Activated CD4-positive, CD25-positive, alpha-beta regulatory T cell treated with anti-CD3 and anti-CD28 coated beads, Interleukin-2, amount 50 U/mL, for 24 hours (primary cell): ENCODE measurements at regions not wholly inside any gene's neighbourhood (a gene's known extent, or its start where the extent isn't known, plus 50 kb on each side); places are given as distances from the start of the nearest gene placed in this dataset.
"Not testable (repeated sequence)": the region's sequence is repeated elsewhere in the genome, so short reads cannot be mapped to it uniquely, and the experiment has no call there.

Experiments
- ATAC-seq, 2 donors: fragments of 150-1000 bp; cut with Tn5 transposase; one replicate each; pipeline ENCODE4 v1.10.0; 2021; ENCODE audit warnings: mild to moderate bottlenecking in 1 of 2, moderate library complexity in 1 of 2

DNA sequence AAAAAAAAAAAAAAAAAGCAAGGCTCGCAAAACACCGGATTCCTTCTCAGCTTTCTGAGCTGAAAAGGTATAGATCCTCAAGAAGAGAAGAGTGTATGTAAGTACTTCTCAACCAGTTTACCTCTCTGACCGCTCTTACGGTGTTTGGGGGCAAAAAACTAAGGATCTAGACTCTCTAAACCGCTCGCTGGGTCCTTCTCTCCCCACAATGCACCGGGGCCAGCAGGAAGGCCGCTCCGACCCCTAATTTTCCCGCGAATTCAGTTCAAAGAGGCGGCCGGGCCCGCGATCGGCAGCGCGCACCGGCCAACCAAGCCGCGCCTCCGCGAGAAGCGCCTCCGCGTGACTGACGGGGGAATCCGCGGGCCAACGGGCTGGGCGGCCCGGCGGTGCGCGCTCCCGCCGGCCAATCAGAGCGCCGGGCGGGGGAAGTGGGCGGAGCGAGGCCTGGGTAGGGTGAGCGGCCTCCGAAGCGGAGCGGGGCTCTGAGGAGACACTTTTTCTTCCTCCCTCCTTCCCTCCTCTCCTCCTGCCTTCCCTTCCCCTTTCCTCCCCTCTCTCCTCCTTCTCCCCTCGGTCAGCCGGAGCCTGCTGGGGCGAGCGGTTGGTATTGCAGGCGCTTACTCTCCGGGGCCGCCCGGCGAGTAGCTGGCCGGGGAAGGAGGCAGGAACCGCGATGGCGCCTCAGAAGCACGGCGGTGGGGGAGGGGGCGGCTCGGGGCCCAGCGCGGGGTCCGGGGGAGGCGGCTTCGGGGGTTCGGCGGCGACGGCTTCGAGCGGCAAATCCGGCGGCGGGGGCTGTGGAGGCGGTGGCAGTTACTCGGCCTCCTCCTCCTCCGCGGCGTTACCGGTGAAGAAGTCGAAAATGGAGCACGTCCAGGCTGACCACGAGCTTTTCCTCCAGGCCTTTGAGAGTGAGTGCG is 93.0 kb downstream of the CRLF3 start:
- peak; percentile 94 to 96 for ATAC-seq

DNA sequence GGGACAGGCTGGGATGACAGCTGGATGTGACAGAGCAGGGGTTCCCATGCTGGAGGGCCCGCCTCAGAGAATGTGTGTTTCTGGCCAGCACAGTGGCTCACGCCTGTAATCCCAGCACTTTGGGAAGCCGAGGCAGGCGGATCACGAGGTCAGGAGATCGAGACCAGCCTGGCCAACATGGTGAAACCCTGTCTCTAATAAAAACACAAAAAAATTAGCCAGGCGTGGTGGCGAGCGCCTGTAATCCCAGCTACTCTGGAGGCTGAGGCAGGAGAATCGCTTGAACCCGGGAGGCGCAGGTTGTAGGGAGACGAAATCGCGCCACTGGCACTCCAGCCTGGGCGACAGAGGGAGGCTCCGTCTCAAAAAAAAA is 93.7 kb downstream of the CRLF3 start:
- not testable (repeated sequence) for ATAC-seq

DNA sequence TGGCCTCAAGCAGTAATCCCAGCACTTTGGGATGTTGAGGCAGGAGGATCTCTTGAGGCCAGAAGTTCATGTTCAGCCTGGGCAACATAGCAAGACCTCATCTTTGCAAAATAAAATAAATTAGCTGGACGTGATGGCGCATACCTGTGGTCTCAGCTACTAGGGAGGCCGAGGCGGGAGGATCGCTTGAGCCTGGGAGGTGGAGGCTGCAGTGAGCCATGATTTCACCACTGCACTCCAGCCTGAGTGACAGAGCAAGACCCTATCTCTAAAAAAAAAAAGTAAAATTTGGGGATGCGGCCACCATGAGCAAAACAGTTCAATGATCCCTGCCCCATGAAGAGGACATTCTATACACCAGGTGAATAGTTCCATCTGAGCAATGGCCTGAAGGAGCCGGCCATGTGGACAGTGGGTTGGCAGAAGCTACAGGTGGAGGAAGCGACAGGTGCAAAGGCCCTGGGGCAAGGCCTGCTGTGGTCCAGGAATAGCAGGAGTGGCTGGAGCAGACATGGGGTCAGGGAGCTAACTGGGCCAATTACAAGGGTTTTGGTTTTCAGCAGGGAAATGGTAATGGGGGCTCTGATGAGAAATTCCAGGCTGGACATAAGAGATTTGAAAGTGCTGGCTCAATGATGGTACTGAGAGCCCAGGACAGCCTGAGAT is 94.2 kb downstream of the CRLF3 start:
- not testable (repeated sequence) for ATAC-seq

DNA sequence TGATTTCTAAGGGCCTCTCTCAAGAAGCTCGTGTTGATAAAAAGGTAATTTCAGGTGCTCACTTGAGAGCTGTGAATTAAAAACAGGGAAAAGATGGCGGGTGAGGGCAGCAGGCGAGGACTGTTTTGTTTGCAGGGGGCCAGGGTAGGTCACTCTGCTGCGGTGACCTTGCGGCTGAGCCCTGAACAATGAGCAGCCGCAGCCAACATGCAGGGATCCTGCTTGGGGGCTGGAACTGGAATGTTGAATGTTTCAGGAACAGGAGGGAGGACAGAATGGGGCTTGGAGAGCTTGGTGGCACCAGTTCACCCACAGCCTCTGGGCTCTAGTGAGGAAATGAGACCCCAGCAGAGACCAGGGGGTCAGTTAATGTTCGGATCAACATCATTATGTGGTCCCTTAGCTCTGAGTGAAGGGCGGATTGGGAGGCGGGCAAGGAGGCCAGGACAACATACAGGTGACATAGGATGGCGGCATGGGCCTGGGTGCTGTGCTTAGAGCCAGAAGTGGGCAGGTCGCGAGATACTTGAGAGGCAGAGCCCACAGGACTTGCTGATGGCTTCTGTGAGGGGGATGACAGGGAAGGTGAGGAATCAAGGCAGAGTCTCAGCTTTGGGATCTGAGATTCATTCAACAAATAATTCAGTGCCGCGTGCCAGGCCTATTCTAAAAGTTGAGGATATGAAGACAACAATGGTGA is 94.9 kb downstream of the CRLF3 start:
- ATAC-seq = not testable (repeated sequence)

DNA sequence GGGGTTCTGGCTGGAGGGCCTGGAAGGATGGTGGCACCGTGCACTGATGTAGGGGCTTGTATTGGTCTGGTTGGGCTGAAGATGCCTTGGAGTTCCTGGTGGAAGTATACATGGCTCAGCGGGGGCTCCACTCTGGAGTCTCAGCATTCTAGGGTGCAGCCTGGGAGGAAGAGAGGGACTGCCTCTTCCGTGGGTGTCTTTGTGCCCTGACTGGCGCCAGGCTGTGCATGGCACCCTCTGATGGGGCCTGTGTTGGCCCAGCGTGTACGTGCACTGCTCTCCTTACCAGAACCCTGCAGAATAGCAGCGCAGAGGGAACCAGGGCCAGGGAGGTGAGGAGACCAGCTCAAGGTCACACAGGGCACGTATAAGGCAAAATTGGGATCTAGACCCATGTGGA is 97.0 kb downstream of the CRLF3 start:
- ATAC-seq = not testable (repeated sequence)

DNA sequence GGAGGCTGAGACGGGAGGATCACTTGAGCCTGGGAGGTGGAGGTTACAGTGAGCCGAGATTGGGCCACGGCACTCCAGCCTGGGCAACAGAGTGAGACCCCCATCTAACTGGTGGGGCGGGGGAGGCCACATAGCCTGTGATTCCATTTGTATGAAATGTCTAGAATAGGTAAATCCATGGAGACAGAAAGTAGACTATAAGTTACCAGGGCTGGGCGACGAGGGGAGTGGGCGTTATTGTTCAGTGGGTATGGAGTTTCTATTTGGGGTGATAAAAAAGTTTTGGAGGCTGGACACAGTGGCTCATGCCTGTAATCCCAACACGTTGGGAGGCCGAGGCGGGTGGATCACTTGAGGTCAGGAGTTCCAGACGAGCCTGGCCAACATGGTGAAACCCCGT is 97.8 kb downstream of the CRLF3 start:
- ATAC-seq = not testable (repeated sequence)

DNA sequence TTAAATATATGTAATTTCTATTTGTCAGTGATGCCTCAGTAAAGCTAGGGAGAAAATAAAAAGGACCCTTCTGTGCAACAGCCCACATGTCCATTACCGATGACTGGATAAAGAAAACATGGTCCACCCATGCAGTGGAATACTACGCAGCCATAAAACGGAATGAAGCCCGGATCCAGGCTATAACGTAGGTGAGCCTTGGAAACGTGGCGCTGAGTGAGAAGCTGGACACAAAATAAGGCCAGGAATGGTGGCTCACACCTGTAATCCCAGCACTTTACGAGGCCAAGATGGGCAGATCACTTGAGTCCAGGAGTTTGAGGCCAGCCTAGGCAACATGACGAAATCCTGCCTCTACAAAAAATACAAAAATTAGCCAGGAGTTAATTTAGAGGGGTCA is 98.2 kb downstream of the CRLF3 start:
- not testable (repeated sequence) for ATAC-seq

DNA sequence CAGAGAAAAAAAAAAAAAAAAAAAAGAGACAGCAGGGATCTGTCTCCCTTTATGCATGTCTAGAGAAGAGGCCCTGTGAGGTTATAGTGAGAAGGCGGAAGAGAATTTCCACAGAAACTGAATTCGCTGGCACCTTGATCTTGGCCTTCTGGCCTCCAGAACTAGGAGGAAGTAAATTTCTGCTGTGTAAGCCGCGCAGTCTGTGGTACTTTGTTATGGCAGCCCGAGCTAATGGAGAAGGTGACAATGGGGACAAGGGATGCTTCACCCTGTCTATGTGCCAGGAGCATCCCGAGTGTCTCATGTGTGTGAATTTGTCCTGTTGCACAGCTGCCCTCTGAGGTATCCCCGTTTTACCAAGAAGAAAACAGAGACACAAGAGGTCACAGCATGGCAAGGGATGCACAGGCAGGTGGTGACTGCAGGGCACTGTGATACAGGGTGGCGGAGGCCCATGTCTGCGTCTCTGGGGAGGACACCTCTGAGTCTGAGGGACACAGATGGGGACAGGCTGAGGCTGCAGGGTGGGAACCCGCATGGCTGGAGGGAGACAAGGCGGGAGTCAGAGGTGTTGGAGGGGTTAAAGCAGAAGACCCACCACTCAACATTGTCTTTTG is 100.3 kb downstream of the CRLF3 start:
- ATAC-seq = not testable (repeated sequence)

DNA sequence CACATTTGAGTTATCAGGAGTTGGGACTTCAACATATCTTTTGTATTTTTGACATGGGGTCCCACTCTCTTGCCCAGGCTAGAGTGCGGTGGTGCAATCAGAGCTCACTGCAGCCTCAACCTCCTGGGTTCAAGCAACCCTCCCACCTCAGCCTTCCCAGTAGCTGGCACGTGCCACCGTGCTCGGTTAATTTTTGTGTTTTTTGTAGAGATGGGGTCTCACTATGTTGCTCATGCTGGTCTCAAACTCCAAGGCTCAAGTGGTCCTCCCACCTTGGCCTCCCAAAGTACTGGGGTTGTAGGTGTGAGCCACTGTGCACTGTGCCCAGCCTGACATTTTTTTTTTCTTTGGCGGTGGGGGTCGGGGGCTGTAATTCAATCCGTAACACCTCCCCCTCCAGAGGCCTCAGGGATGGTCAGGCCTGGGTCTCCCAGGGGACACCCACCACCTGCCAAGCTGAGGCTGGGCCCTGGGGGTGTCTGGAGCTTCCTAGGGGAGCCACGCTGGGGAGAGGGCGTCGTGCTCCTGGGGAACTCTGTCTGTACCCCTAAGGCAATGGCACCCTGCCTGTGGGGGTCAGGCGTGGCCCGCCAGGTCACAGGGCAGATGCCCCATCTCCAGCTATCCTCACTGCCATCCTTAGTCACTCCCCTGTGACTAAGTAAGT is 102.2 kb downstream of the CRLF3 start:
- ATAC-seq = not testable (repeated sequence)

DNA sequence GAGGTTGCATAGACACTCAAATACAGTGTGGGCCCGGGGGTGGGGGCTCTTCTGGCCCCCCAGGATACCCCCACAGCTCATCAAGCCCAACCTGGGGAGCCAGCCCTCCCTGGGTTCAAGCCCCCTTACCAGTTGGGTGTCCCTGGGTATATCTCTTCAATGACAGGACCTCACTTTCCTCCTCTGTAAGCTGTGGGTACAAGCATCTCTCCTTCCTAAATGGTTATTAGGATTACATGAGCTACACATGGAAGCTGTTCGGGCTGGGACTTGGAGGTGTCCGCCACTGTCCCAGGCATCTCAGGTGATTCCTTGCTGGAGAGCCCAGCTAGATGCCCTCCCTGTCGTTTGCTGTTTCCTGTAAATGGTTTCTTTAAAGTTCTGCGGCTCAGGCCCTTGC is 103.5 kb downstream of the CRLF3 start:
- ATAC-seq = not testable (repeated sequence)

DNA sequence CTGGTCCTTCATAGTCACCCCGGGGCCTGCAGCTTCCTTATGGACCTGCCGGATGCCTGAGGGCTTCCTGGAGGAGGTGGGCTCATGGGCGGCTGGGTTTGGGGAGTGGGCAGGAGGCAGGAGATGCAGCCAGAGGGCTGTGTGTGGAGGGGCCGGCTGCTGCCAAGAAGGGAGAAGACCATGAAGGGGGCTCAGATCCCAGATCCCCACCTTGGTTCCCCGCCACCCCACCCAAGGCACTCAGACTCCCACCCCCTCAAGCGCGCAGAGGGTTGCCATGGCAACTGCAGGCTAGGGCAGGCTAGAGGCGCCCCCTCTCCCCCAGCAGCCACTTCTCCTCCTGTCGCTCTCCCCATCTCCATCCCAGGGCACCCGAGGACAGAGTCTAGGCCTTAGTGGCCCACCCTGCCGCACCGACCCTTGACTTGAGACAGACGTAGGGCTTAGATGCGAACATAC is 104.5 kb downstream of the CRLF3 start:
- no peak for ATAC-seq

DNA sequence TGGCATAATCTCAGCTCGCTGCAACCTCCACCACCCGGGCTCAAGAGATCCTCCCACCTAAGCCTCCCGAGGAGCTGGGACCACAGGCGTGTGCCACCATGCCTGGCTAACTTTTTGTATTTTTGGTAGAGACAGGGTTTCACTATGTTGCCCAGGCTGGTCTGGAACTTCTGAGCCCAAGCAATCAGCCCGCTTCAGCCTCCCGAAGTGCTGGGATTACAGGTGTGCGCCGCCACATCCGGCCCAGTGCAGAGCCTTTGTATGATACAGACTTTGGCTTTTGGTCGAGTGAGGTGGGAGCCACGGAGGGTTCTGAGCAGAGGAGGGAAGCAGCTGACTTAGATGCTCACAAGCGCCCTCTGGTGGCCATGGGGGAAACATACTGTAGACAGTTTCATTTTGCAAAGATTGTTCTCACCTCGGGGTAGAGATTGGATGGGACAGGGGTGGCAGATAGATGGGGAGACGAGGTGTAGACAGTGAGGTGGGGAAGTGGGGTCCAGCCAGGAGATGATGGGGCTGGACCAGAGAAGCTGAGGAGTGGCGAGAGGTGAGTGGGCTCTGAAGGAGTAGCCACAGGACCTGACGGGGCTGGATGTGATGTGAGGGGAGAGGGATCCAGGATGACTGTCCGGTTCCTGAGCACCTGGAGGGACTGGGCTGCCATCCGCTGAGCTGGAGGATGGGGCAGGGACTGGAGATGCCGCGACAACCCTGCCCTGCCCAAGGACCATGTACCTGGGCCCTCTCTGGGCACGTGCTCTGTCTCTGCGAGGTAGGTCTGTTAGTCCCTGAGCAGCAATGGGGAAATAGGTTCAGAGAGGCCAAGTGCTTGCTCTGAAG is 105.1 kb downstream of the CRLF3 start:
- peak; percentile 74 to 75 for ATAC-seq

DNA sequence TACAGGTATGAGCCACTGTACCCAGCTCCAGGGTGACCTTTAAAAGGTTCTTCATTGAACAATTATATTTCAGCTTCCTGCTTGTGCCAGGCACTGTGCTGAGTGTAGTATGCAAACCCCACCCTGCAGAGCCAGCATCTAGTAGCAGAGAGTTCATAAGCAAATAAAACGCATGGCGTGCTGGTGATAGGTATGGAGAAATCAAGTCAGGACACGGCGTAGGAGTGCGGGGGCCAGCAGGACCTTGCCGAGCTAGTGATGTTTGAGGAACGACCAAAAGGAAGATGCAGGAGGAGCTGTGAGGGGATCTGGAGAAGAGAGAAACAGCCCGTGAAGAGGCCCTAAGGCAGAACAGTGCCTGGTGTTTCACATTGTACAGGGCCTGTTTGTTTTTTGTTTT is 105.8 kb downstream of the CRLF3 start:
- not testable (repeated sequence) for ATAC-seq

DNA sequence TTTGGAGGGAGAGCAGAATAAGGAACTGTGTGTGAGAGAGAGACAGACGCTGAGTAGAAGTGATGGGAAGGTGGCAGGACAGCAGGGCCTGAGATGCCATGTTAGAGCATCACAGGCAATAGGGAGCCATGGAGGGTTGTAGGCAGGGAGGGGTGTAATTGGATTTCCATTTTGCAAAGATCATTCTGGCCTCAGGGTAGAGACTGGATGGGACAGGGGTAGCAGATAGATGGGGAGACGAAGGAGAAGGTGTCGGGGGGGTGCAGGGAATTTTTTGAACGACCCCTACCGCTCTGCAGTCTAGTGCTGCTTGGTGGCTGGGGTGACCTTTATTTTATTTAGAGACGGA is 106.4 kb downstream of the CRLF3 start:
- ATAC-seq = not testable (repeated sequence)

DNA sequence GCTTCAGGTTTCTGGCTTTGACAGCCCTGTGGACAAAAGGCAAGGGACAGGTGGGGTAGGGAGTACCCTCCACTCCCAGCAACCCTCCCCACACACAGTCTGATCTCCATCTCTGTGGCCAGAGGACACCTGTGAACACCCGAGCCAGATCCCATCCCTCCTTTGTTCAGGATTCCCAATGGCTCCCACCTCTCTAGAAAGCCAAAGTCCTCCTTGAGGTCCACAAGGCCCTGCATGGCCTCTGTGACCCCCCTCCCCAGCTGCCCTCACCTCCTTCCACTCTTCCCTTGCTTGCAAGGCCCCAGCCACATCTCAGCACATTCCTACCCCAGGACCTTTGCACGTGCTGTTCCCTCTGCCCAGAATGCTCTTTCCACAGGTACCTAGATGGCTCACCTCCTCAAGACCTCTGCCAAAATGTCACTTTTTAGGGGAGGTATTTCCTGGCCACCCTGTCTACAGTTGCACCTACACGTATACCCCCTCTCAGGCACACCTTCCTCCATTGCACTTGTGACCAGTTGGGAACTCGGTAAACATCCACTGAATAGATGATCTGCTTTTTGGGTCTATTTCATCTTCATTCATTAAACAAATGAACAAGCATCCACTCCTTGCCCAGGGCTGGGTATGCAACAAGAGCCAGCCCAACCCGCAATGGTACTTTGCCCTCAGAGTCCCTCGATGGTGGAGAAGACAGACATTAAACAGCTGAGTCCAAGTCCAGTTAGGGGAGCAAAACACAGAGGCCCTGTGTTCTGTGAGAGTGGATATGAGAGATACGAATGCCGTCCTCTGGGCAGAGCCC is 107.0 kb downstream of the CRLF3 start:
- ATAC-seq = no peak

DNA sequence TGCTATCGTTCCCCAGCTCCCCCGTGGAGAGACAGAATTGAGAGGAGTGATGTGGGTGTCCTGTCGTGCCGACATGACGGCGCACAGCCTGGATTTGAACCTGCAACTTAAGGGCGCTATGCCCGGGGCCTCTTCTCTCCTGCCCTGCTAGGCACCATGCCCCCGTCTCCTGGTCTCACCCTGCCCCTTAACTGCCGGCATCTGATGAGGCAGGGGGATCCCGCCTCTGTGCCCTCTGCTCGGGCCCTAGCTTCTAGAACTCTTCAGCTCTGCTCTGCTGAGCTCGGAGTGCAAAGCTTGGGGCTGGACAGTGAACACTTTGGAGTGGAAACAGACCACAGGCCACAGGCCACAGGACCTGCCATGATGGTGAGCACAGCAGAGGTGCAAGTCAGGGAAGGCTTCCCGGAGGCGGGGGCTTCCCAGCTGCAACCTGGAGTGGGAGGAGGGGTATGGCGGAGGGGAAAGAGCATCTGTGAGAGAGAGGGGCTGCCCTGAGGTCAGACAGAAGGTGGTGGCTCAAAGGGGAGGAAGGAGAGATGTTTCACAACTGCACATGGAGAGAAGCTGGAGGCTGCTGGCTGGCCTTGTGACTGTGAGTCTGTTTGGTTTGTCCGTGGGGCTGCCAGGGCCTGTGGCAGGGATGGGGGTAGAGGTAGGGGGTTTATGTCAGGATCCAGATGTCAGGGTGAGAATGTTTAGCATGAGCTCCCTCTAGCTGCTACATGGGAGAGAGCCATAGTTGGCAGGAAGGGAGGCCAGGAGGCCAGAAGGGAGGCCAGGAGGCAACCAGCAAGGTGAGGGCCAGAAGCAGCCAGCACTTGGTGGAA is 107.8 kb downstream of the CRLF3 start:
- no peak for ATAC-seq

DNA sequence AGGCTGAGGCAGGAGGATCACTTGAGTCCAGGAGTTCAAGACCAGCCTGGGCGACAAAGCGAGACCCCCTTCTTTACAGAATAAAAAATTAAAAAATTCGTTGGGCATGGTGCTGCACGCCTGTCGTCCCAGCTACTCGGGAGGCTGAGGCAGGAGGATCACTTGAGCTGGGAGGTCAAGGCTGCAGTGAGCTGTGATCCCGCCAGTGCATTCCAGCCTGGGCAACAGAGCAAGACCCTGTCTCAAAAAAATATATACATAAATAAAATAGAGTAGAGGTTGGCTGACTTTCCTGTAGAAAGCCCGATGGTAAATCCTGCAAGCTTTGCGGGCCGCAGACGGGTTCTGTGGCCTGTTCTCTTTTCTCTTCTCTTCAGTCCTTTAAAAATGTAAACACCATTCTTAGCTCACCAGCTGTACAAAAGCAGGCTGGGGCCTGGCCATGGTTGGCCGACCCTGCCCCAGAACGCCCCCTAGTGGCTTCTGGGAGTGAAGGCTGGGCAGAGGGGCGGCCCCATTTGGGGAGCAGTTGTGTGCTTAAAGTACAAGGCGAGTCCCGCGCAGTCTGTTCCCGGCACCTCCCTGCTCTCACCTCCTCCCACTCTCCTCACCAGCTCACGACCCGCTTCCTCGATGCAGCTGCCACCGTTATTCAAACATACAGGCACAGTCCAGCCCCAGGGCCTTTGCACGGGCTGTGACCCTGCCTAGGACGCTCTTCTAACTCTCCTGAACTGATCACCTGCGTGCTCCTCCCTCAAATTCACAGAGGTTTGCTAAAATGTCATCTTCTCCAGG is 109.5 kb downstream of the CRLF3 start:
- ATAC-seq = peak; percentile 57 to 72

DNA sequence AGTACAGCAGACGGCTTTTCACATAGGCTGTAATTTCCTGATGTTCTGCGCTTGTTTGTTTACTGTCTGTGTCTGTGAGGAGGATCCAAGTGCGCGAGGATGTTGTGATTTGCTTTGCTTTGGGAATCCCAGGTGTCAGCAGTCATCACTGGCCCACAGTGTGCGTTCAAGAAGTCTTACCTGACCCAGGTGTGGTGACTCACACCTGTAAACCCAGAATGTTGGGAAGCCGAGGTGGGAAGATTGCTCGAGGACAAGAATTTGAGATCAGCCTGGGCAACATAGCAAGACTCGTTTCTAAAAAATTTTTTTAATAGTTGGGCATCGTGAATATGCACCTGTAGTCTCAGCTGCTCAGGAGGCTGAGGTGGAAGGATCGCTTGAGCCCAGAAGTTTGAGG is 110.7 kb downstream of the CRLF3 start:
- ATAC-seq = not testable (repeated sequence)

DNA sequence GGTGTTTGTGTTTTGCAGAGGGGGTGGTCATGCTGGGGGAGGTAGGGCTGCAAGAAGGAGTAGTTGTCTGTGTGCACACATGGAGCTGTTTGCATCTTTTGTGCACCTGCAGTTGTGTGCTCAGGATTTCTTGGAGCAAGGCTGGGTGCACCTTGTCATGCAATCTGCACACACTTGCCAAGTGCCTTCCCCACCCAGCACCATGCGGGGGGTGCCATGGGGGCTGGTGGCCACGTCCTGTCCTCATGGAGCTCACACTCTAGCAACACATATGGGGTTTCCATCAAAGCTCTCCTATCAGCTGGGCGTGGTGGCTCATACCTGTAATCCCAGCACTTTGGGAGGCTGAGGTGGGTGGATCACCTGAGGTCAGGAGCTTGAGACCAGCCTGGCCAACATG is 111.6 kb downstream of the CRLF3 start:
- not testable (repeated sequence) for ATAC-seq
